Stimulated activated CD4-positive, alpha-beta T cell treated with anti-CD3 and anti-CD28 coated beads, Interleukin-12 subunit alpha, Interleukin-12 subunit beta, amount 100 ng/mL, for 4 hours (primary cell): ENCODE measurements at regions not wholly inside any gene's neighbourhood (a gene's known extent, or its start where the extent isn't known, plus 50 kb on each side); places are given as distances from the start of the nearest gene placed in this dataset.

Experiments
- DNase-seq: peaks from one replicate; pipeline ENCODE4 v3.0.0-alpha.2; 2020

DNA sequence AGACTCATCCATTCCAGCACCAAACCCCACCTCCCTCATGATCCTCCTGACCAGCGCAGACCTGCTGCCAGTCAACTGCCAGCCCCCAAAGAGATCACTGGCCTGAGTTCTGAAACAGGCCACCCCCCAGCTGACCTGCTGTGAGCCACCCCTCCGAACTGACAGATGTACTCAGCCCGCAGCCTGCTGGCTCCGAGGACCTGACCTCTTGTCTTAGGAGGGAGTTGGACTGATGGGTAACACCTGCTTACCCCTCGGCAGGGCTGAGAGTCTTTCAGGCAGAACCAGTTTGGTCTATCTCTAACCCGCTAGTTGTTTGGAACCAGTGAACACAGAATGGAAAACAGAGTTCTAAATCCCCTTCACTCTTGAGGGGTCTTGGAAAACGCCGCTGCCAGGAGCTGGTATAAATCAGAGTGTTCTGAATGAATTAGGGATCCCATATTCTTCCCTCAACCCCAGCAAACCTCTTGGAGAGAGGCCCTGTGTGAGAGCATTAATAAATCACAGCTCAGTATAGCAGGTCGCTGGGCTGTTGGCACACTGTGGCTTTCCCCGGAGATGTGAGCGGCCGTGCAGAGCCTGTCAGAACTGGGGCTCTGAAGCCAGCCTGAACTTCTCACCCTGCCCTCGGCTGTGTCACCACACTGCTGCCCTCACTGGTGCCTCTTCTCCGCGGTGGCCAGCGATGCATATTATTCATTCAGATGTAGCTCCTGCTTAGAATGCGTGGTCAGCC, 165.1 kb upstream of the NCAM1 start:
- no peak for DNase-seq

DNA sequence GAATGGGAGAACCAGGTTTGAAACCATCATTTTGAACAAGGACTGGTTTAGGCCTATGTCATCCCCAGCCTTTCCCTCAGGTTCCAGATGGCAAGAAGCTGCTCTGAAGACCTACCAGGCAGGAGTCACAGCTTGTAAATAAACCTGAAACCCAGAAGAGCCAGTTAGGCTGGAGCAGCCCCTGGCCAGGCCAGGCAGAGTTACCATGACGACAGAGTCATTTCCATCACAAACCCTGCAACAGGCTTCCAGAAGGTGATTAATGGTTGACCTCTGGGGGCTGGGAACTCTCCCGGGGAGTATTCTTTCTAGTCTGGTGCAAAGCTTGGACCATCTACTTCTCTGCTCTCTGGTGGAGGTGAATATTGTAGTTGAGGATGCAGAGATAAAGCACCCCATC, 164.1 kb upstream of the NCAM1 start:
- DNase-seq = no peak

DNA sequence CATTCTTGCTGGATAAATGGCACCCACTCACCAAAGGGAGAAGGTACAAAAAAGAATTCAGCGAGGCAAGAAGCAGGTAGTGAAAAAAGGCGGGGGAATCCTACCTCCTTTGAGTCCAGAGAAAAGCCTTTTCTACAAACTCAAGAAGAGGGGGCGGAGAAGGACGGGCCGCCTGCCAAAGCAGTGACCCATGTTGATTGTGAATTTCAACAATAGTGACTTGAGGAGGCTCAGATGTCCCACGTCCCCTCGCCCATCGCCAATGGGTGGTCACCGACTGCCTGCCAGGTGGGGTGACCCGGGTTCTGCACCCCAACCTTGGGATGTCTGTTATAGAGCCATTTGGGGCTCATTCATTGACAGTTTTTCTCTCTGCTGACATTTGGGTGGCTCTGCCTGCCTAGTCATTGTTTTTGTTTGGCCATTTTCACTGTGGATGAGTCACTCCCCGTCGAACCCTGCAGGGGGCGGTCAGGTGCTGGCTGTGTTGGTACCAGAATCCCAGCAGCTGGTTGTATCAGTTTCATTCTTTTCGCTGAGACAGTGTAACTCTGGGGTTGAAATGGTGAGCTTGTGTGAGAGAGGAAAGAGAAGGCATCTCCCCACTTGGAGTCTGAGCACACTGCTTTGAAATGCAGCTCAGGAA, 163.4 kb upstream of the NCAM1 start:
- no peak for DNase-seq

DNA sequence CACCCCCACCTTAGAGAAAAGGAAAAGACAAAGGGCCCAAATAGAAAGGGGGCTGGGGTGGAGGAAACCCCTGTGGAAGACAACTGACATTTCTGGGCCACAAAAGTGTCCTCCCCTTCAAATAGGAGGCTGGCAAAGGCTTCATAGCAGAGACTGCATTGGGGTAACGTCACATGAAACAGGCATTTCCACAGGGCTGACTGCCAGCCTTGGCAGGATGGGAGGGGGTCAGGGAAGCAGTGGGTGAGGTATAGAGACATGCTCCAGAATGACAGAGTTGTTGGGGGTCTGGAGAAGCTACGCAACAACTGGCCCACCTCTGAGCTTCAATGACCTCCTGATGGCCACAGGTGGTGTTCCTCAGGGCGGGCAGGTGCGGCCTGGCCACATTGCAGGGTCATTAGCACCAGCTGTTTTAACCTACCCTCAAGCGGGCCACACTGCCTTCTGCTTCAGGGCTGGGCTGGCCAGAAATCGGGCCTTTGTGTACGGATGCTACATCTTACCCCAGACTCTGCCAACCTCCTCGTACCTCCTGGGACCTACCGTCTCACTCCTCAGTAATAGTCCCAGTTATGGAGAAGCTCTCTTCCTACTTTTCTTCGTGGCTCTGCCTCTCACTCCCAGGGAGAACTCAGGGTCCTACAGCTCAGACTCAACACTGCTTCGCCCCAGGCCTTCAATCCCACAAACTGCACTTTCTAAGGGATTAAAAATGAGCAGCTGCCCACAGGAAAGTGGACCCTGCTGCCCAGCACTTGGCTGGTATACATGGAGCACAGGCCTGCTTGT, 160.0 kb upstream of the NCAM1 start:
- DNase-seq = no peak

DNA sequence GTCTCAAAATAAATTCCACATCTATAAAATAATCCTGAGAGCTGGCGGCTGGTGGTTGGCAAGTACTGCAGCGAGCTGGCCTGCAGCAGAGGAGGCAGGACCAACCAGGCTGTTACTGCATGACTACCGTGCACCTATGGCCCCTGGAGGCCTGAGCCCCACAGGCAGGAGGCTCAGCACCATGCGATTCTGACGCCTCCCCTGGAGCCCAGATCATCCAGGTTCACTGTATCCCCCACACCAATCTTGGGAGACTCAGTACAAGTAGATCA, 159.5 kb upstream of the NCAM1 start:
- no peak for DNase-seq

DNA sequence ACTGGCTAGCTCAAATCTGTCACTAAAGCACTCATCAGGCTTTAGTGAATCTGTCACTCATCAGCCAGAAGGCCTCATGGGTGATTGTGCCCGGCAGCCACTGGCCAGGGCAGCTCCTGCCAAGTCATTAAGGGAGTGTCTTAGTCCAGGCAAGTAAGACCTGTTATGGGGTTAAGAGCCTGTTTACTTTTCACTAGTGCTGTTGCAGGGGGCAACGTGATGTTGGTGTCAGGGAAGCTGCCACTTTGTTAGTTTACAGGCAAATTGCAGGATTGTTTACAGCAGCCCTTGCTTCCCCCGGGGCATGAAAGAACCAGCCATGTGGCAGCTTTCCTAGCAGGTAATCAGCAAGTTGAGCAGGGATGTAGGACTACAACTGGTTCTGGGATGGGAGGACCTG, 155.6 kb upstream of the NCAM1 start:
- no peak for DNase-seq

DNA sequence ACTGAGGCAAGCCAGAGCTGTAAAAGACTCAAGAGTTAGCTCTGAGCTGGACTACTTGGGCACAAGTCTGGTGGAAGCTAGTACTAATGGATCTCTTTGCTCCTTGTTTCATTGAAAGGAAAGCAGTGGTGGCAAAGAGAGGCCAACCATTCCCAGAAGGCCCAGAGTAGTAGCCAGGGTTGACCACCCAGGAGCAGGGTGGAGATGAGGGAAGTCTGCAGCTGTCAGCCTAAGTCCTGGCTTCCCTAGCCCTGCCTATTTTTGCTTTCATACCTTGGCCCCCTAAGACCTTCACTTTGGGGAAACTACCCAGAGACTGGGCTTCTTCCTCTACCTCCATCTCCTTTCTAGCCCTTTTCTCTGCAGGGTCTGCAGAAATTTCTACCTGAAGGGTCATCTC, 155.0 kb upstream of the NCAM1 start:
- no peak for DNase-seq

DNA sequence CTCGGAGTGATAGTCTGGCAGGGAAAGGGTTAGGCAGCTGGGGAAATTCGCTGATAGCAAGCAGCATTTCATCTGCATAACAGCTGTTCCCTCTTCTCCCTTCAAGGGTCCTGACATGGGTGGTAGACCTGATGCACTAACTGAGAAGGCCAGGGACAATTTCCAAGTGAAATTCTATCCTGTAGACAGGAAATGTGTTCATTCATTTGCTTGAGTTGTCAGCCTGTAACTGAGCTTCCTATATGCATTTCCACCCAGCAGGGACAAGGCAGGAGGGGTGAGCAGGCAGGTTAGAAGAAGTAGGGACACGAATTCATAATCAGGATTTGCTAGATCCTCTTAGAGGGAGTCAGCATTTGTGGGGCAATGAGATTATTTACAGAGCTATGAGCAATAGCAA, 154.3 kb upstream of the NCAM1 start:
- DNase-seq = no peak

DNA sequence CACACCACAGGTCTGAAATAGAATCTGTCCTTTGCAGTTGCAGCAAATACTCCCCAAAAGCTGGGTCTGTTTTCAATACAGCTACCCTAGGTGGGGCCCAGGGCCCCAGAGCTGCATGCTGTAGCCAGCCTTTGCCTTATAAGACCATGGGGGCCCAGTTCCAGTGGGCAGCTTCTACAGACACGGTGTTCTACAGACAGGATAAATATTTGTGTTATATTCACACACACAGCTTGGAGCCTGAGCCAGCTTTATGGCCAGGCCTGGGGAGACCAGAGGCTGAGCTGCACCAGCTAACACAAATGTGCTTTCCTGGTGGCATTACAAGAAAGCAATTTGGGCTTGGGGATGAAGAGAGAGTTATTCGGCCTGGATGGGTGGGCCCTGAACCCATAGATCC, 151.8 kb upstream of the NCAM1 start:
- no peak for DNase-seq

DNA sequence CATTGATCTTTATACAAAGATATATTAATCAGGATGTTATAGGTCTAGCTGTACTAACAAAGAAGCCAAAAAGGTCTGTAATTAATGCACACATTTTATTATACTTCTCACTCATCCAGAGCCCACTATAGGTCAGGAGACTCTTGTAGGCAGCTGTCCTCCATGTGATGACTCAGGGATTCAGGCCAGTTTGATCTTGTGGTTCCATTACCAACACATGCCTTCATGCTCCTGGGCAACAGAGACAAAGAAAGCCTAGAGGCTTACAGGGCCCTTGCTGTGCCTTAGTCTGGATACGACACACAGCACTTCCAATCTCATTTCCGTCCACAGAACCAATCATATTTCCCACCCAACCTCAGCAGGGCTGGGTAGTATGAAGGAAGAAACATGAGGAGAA, 150.3 kb upstream of the NCAM1 start:
- DNase-seq = no peak

DNA sequence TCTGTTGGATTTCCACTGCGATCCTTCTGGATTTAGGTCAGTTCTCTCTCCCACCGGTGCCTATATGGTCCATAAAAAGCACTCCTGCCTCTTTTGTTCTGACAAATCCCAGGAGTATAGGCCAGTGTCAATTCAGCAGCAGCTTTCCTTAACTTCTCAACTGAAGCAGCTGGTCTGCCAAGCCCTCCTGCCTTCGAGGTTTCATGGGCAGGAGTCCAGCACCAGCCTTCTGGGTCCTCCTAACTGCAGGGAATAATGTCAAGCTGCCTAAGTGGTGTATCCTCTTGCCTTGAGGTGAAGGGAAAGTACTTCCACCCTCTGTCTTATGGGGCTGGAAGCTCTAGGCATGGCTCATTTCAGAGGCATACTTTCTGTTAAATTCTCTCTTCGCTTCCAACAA, 149.4 kb upstream of the NCAM1 start:
- no peak for DNase-seq

DNA sequence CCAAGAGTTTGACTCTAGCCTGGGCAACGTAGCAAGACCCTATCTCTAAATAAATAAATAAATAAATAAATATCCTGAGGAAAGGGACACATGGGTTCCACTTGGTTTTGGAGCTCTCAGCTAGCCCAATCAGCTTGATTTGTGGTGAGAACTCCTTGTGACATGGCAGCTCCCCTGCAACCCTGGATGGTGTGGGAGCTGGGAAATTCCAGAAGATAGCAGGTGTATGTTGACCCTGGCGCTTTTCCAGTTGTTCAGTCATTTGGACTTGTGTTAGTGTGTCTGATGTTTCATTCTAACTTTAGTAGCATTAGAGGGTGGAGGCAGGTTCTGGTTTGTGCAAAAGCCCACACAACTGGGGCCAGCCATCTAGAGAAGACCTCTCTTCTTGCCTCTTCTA, 148.5 kb upstream of the NCAM1 start:
- DNase-seq = no peak

DNA sequence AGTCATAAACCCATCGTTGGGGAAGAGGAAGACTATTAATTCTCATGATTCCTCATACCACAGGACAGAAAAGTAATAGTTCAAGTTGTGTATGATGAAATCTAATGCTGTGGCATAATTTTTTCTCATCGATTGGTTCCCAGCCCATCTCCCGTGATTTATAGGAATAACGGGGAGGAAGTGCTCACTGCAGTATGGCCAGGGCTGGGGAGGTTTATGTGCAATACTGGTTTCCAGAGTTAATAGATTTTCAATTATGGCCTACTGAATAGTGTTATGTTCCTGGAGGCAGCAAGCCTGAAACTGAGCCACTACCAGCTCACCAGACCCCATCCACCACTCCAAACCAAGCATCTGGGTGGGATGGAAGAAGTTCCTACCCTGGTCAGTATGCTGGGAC, 147.1 kb upstream of the NCAM1 start:
- DNase-seq = no peak

DNA sequence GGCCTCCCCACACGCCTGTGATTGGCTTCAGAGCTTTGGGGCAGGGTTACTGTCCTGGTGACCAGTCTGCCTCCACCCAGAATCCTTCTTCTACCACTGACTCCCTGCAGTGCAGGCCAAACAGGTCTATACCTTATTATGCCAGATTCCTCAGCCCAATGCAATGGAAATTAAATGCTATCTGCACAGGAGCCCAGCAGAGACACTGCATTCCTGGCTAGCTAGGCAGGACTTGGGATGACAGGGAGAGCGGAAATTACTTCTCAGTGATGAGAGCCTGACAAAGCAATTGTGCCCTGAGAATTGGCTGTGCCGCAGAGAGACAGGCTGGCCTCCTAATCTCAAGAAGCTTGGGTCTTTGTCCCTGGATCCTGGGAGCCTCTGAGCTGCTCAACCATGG, 143.8 kb upstream of the NCAM1 start:
- no peak for DNase-seq

DNA sequence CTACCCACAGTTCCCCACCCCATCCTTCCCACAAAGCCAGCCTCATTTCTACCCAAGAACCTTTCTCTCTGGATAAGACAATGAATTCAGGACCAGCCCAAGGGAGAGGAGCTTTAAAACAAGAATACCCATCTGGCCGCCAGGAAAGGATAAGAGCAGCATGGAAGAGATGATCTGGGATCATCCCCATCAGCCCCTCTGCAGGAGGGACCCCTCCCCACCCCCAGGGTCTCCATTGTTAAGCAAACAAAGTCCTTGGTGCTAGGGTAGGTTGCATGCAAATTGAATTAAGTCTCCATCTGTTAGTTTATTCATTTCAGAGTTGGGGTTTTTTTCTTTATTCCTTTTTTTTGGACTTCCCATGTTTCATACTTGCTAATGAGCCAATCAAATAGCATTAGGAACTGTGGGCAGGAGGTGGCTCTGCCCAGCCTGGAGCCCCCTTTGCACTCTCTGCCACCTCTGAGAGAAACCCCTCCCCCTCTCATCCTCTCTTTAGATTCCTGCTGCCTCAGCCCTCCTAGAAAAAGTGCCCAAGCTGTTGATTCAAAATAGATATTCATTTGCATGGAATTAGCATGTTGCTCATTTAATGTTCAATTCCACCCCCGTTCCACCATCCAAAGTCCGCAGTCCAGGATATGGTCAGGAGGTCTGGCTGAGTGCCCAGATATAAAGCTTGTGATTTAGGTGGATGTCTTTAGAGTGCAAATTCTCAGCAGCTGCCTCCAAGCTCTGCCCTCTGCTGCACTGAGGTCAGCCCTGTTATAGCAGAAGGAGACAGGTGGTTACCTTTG, 138.5 kb upstream of the NCAM1 start:
- DNase-seq = no peak

DNA sequence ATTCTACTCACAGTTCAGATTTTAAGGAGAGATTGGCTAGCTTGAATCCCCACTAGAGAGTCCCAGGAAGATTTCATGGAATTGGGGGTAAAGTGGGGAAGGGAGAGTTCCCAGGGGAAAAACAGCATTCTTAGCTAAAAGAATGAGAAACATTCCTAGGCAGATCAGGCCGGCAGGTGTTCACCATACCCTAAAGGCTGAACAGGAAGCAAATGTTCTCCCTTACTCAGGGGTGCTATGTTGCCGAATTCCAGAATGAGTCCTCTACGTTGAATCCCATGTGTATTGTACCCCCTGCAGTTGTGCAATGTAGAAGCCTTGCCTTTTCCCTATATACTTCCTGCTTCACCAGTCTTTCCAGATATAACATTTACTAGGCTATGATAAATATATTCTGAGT, 135.2 kb upstream of the NCAM1 start:
- no peak for DNase-seq

DNA sequence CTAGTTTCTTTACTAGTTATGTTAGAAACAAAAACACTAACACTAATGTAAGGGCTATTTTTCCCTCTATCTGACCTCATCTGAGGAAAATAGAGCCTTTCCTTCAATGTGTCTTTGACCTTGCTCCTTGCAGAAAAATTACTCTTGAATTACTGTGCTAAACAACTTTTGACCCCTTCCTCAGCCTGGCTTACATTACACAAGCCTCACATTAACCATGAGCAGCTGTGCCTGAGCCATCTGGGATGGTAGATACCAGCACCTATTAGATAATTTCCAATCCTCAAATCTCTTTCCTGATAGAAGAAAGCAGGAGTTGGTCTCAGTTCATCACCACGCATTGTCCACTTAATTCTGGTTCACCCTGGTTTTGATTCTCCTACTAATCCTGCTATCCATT, 134.4 kb upstream of the NCAM1 start:
- no peak for DNase-seq

DNA sequence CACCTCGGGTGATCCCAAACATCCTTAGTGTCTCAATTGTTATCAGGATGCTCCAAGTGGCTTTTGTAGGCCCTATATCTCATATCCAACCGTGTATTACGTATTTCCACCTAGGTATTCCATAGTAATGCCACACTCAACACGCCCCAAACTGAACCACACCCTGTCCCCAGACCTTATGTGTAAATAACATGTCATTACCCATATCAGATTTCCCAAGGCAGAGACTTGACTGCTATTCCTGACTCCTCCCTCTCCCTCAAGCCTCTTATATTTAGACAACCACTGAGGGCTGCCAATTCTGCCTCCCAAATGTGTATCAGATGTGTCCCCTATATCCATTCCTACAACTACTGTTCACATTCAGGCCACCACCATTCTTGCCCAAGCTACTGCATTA, 132.8 kb upstream of the NCAM1 start:
- DNase-seq = no peak

DNA sequence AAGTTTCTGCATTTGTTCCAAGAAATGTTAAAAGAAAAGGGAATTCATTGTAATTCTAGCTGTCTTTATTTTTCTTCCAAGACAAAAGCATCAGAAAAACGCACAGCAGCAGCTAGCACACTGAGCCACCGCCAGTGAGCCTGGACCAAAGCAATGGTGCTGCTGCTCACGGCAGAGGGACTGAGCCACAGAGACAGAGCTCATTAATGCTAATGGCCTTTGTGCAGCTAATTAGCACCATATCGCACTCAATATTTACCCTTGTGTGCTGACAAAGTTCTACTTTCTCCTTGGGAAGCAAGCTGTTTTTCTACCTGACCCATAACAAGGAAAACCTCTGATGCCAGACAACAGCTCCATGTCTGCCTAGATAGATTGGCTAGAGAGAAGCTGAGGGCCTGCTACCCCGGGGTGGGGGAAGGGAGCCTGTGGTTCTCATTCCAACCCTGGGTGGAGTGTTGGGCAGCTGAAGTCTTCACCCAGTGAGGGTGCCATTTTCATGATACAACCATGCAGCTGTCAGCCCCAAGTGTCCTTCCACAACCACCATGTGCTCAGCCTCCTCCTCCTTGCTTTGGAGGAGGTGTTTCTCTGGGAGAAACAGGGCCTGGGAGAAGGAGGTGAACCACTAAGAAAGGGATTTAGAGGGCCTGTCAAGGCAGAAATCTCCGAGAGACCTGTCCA, 131.1 kb upstream of the NCAM1 start:
- DNase-seq = no peak

DNA sequence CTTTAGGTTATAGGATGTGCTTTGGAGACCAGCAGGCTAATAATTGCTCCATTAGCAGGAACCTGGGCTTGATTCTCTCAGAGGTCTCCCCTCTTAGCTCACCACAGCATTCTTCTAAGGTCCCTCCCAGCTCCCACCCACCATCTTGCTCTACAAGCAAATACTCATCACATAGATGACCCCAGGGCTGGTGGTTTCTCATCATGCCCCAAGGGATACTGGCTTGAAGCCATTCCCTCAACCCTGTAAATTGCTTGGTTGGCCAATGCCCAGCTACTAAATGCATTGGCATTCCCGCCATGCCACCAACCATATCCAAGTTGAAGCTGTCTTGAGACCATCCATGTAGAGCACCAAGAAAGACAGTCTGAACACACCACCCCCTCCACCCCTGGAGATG, 130.2 kb upstream of the NCAM1 start:
- no peak for DNase-seq

DNA sequence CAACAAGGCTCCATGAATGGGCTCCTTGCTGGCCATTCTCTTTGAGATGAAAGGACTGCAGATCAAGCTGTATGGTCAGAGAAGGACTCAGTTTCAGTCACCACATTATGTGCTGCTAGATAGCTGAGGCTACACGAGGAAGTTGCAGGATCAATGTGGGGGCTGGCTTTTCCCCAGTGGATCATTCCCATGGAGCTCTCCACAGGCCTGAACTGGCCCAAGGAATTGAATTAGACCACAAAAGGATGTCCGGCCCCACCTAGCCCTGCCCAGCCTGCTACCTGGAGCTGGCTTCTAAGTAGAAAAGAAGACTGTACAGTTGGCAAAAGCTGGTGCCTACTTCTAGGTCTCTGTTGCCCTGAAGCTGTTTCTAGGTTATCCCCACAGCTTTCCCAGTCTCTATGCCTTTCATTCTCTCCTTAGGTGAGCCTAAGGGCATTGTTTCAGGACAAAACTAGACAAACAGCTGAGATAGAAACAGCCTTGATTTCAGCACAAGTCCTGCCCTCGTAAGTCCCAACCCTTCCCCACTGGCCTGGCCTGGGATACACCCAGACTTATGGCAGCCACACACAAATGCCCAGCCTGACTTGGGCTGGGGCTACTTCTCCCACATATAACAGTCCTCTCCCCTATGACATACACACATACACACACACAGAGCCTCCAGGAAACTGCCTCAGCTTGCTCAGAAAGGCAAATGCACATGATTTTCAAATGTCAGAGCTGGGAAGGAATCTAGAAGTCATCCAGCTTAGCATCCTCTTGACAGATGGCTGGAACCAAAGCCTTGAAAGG, 129.1 kb upstream of the NCAM1 start:
- DNase-seq = no peak

DNA sequence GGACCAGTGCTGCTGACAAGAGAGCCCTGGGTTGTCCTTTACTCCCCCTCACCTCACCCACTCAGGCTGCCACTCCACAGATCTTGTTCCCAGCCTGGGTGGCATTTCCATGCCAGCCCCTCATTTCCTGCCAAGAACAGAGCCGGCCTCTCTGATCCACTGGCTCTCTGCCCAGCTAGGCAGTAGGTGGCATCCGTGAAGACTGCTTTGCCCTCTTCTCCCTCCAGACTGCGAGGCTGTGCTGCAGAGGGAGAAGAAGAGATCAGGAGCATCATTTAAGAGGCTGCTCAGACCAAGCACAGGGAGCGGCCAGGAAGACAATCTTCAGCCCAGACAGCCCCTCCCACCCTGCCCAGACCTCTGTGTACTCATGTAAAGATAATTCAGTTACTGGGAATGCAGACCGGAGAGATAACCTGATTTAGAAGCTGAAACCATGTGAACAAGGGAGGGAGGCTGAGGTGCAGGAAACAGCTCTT, 126.9 kb upstream of the NCAM1 start:
- DNase-seq = no peak
